Astrocyte (in vitro differentiated cells and primary cell): ENCODE measurements at regions not wholly inside any gene's neighbourhood (a gene's known extent, or its start where the extent isn't known, plus 50 kb on each side); places are given as distances from the start of the nearest gene placed in this dataset.

Source experiments
- CTCF ChIP-seq: IDR thresholded peaks from 2 replicates; pipeline ENCODE4 v1.5.1; 2011; ENCODE audit warnings: low read depth, mild to moderate bottlenecking, inconsistent platforms, low read length, moderate library complexity; ENCODE audit not compliant: insufficient read depth
- EZH2 ChIP-seq: IDR thresholded peaks from 2 replicates; pipeline ENCODE4 v1.6.1; 2012; ENCODE audit warnings: mild to moderate bottlenecking, low read length, inconsistent platforms; ENCODE audit not compliant: insufficient read depth

GRCh38 chr5:39479537-39479936 is 54.8 kb upstream of the DAB2 start:
- TF ChIP-seq EZH2 (no peak), CTCF (no peak)
